ENCODE measurements at regions not wholly inside any gene's neighbourhood (a gene's known extent, or its start where the extent isn't known, plus 50 kb on each side); places are given as distances from the start of the nearest gene placed in this dataset.

DNA sequence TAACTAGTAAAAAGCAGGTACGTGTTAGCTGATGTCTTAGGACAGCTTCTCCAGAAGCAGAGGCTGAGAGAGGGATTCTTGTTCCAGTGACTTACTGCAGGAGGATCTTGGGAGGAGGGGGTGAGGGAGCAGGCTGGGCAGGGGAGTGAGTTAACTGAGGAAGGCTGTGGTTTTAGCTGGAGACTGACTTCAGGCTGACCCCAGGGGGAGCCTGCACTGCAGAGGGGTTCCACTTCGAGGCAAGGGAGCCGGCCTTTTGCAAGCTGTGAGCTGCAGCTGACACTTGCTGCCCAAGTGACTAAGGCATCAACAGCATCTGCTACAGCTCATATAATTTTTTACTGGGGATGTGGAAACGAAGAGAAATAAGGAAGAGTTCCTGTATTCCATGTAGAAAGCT is 50.4 kb upstream of the SOD1 start:
- no peaks in the 10 kb centered on the region for H3K36me3 ChIP-seq (ENCODE audit: insufficient read depth, low read length, poor library complexity, severe bottlenecking)
- no peaks in the 10 kb centered on the region for H3K4me1 ChIP-seq (ENCODE audit: insufficient read depth, low read length, poor library complexity, severe bottlenecking)
- no peaks in the 10 kb centered on the region for H3K9me3 ChIP-seq (ENCODE audit: low read depth, low read length, poor library complexity, severe bottlenecking)
- H3K27me3 ChIP-seq (replicated peaks; ENCODE audit: insufficient read depth, low read depth, low read length, poor library complexity) = no peaks in the 10 kb centered on the region
- no peak for DNase-seq (ENCODE audit: low spot score)
- no peak overlapping the region for H3K27ac ChIP-seq (ENCODE audit: low read depth, low read length, poor library complexity, severe bottlenecking)
- intact Hi-C loops (cut with micrococcal nuclease; ENCODE audit: unreplicated experiment) = no loop called here
- TF ChIP-seq, protein P1, sequence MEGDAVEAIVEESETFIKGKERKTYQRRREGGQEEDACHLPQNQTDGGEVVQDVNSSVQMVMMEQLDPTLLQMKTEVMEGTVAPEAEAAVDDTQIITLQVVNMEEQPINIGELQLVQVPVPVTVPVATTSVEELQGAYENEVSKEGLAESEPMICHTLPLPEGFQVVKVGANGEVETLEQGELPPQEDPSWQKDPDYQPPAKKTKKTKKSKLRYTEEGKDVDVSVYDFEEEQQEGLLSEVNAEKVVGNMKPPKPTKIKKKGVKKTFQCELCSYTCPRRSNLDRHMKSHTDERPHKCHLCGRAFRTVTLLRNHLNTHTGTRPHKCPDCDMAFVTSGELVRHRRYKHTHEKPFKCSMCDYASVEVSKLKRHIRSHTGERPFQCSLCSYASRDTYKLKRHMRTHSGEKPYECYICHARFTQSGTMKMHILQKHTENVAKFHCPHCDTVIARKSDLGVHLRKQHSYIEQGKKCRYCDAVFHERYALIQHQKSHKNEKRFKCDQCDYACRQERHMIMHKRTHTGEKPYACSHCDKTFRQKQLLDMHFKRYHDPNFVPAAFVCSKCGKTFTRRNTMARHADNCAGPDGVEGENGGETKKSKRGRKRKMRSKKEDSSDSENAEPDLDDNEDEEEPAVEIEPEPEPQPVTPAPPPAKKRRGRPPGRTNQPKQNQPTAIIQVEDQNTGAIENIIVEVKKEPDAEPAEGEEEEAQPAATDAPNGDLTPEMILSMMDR (conservative IDR thresholded peaks at IDR 0.05; ENCODE audit: low read depth, low read length) = no peak
- TF ChIP-seq EZH2 (IDR thresholded peaks at IDR 0.05; ENCODE audit: borderline replicate concordance, low read depth, low read length, poor library complexity, severe bottlenecking) = no peak
- no TSS peak for BruUV-seq (replicated peaks)
- POLR2A ChIA-PET (ENCODE audit: low non-redundant PET) = no interaction called here
- CTCF ChIA-PET = no interaction called here
- H3K4me3 ChIP-seq (ENCODE audit: low read depth, low read length, poor library complexity, severe bottlenecking) = no peak overlapping the region

DNA sequence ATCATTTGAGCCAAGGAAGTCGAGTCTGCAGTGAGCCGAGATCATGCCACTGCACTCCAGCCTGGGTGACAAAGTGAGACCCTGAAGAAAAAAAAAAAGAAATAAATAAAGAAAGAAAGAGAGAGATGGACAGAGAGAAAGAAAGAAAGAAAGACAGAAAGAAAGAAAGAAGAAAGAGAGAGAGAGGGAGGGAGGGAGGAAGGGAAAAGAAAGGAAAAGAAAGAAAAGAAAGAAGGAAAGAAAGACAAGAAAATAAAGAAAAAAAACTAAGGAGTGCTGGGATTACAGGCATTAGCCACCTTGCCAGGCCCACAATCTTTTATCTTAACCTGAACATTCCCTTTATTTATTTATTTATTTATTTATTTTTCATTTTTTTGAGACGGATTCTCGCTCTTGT is 51.7 kb upstream of the SOD1 start:
- intact Hi-C loops (cut with micrococcal nuclease; ENCODE audit: unreplicated experiment) = no loop called here
- H3K36me3 ChIP-seq (ENCODE audit: insufficient read depth, low read length, poor library complexity, severe bottlenecking) = no peaks in the 10 kb centered on the region
- H3K9me3 ChIP-seq (ENCODE audit: low read depth, low read length, poor library complexity, severe bottlenecking) = no peaks in the 10 kb centered on the region
- CTCF ChIA-PET = no interaction called here
- TF ChIP-seq, protein P1 (conservative IDR thresholded peaks at IDR 0.05; ENCODE audit: low read depth, low read length) = no peak
- no peak for TF ChIP-seq EZH2 (IDR thresholded peaks at IDR 0.05; ENCODE audit: borderline replicate concordance, low read depth, low read length, poor library complexity, severe bottlenecking)
- no peaks in the 10 kb centered on the region for H3K4me1 ChIP-seq (ENCODE audit: insufficient read depth, low read length, poor library complexity, severe bottlenecking)
- no peak for DNase-seq (ENCODE audit: low spot score)
- H3K27me3 ChIP-seq (replicated peaks; ENCODE audit: insufficient read depth, low read depth, low read length, poor library complexity) = no peaks in the 10 kb centered on the region
- H3K4me3 ChIP-seq (ENCODE audit: low read depth, low read length, poor library complexity, severe bottlenecking) = no peak overlapping the region
- POLR2A ChIA-PET (ENCODE audit: low non-redundant PET) = no interaction called here
- no TSS peak for BruUV-seq (replicated peaks)
- H3K27ac ChIP-seq (ENCODE audit: low read depth, low read length, poor library complexity, severe bottlenecking) = no peak overlapping the region

DNA sequence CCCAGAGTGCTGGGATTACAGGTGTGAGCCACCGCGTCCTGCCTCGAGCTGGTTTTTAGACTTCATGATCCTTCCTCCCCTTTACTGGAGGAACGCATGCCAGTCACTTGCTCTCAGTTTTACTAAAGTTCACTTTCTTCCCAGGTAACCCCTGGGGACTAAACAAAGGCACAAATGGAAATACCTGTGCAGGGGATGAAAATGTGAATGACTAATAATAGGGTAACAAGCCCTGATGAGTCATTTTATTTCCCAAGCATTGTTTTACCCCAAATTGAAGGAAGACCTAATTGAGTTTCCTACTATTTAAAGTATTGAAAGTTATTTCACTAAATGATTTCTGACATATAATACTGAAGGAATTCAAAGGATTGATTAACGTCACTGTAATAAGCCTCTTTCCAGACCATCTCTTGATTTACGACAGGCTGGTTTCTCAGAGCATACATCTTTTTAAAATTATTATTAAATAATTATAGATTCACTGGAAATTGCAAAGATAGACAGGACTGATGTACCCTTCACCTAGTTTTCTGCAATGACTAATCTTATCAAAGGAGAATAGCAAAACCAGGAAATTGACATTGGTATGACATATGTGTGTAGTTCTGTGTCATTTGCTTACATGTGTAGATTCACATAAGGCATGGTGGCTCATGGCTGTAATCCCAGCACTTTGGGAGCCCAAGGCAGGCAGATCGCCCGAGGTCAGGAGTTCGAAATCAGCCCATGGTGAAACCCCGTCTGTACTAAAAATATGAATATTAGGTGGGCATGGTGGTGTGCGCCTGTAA is 53.2 kb upstream of the SOD1 start:
- no TSS peak for BruUV-seq (replicated peaks)
- no peak for DNase-seq (ENCODE audit: low spot score)
- intact Hi-C loops (cut with micrococcal nuclease; ENCODE audit: unreplicated experiment) = no loop called here
- Histone ChIP-seq H3K27ac (ENCODE audit: low read depth, low read length, poor library complexity, severe bottlenecking) (no peak overlapping the region), H3K4me3 (ENCODE audit: low read depth, low read length, poor library complexity, severe bottlenecking) (no peak overlapping the region), H3K9me3 (ENCODE audit: low read depth, low read length, poor library complexity, severe bottlenecking) (no peaks in the 10 kb centered on the region), H3K27me3 (replicated peaks; ENCODE audit: insufficient read depth, low read depth, low read length, poor library complexity) (no peaks in the 10 kb centered on the region), H3K36me3 (ENCODE audit: insufficient read depth, low read length, poor library complexity, severe bottlenecking) (no peaks in the 10 kb centered on the region), H3K4me1 (ENCODE audit: insufficient read depth, low read length, poor library complexity, severe bottlenecking) (no peaks in the 10 kb centered on the region)
- ChIA-PET CTCF (interaction anchor here (0.7 kb wide), 1 partner anchor 164 kb away, joined by 4 read pairs; no protein-coding TSS in a partner anchor), POLR2A (ENCODE audit: low non-redundant PET) (no interaction called here)
- TF ChIP-seq EZH2 (IDR thresholded peaks at IDR 0.05; ENCODE audit: borderline replicate concordance, low read depth, low read length, poor library complexity, severe bottlenecking) = no peak
- TF ChIP-seq, protein P1 (conservative IDR thresholded peaks at IDR 0.05; ENCODE audit: low read depth, low read length) = no peak
